ENCODE measurements at regions not wholly inside any gene's neighbourhood (a gene's known extent, or its start where the extent isn't known, plus 50 kb on each side); places are given as distances from the start of the nearest gene placed in this dataset.

- no peak for DNase-seq (ENCODE audit: low read depth)
Observed at GRCh38 chr13:30004204-30004603, 153.8 kb upstream of the UBL3 start.

GRCh38 chr13:30002577-30002976, 152.2 kb upstream of the UBL3 start:
- DNase-seq (ENCODE audit: low read depth) = no peak

DNA sequence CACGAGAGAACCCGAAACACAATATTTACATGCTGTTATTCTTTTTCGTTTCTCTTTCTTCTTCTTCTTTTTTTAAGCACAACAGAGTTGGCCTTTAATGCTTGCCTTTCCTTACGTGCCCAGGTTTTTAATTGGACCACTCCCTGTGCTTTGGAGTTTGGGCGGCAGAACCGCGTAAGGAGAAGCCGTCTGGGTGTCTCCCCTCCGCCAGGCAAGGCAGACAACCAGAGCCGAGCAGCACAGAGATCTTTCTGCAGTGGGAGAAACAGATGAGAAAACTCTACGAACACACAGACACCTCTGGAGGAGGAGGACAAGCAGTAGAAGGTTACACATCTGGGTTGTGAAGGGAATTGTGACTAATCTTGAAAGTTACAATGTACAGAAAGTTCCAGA, 150.0 kb upstream of the UBL3 start:
- DNase-seq (ENCODE audit: low read depth) = no peak

DNA sequence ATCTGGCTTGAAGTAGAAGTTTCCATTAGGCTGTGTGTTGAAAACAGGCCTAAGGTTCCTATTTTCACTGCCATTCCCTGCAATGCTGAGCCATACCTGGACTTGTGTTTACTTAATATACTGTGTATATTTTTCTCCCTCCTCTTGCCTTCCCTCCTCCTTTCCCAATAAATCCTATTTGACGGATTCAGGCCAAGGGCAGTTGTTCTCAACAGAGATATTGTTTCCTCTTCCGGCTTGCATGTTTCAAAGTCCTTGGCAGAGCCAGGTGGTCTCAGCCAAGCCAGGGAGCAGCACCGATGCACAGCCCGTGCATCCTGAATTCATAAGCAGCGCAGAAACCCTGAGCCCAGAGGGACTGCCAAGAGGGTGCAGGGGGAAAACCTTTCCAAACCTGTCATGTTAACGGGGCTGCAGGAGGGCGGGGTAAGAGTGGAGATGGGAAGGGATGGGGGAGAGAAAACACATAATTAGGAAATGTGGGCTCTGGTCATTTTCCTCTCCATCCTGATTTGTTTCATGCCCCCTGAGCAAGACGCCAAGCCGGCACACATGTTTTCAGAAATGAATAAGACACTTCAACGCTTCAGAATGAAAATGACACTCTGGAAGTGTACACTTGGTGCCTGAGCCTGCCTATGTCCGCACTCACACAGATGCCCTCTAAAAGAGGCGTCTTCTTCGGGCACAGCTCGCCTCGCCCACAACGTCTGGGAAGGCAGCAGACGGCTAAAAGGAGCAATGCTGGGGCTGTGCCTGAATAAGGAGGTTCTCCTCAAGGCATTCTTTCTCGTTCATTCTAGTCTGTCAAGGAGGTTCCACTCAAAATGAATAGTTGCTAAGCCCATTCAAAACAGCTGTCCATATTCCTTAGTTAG, 149.3 kb upstream of the UBL3 start:
- no peak for DNase-seq (ENCODE audit: low read depth)

- no peak for DNase-seq (ENCODE audit: low read depth)
Observed at GRCh38 chr13:29996316-29996715, 145.9 kb upstream of the UBL3 start.

- DNase-seq (ENCODE audit: low read depth) = no peak
Observed at GRCh38 chr13:29994911-29995595, 144.6 kb upstream of the UBL3 start.

GRCh38 chr13:29993716-29994488, 143.5 kb upstream of the UBL3 start:
- DNase-seq (ENCODE audit: low read depth) = peak; percentile 90

GRCh38 chr13:29993196-29993595, 142.8 kb upstream of the UBL3 start:
- DNase-seq (ENCODE audit: low read depth) = no peak

DNA sequence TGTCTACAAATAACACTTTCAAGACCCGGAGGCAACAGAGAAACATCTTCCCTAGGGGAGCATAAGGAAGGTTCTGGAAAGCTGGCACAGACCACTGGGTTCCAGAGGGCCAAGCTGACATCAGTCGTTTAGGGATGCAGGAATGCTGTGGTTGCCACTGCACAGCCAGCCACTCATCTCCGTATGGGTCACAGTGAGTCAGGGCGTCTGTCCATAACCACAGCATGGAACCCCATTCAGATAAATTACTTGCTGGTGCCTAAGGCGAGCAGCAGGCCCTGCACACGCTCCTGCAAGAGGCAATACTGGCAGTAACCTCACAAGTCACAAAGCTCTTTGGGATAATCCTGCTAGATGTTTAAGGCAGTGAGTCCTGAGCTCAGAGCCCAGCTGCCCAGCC, 140.9 kb upstream of the UBL3 start:
- peak; percentile 97 for DNase-seq (ENCODE audit: low read depth)

DNA sequence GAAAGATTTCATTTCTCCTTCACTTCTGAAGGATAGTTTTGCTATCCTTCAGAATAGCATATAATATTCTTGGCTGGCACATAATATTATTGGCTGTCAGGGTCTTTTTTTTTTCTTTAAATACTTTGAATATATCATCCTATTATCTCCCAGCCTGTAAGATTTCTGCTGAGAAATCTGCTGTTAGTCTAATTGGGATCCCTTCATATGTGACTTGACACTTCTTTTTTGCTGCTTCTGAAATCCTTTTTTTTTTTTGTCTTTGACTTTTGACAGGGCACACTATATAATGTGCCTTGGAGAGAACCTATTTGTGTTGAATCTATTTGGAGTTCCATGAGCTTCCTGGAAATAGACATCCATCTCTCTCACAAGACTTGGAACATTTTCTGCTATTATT, 136.9 kb upstream of the UBL3 start:
- DNase-seq (ENCODE audit: low read depth) = no peak

GRCh38 chr13:29980339-29980738, 129.9 kb upstream of the UBL3 start:
- no peak for DNase-seq (ENCODE audit: low read depth)

- DNase-seq (ENCODE audit: low read depth) = no peak
Observed at GRCh38 chr13:29978211-29978610, 127.8 kb upstream of the UBL3 start.

GRCh38 chr13:29977476-29978120, 127.2 kb upstream of the UBL3 start:
- DNase-seq (ENCODE audit: low read depth) = no peak

DNA sequence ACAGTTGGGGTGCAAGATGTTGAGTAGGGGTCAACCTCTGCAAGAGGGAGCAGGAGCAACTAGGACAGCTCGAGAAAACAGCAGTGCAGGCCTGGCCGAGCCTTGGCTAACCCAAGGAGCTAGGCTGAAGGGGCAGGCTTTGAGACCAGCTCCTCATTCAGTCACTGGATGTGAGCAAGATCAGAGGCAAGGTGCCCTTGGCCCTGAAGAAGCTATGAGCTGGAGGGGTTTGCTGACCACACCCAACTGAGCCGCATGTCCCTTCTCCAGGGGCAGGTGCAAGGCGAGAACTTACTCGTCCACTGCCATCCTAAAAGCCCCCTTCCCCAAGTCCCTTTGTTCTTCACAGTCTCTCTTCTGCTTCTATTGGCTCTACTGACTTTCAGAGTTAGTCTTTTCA, 126.1 kb upstream of the UBL3 start:
- no peak for DNase-seq (ENCODE audit: low read depth)

DNA sequence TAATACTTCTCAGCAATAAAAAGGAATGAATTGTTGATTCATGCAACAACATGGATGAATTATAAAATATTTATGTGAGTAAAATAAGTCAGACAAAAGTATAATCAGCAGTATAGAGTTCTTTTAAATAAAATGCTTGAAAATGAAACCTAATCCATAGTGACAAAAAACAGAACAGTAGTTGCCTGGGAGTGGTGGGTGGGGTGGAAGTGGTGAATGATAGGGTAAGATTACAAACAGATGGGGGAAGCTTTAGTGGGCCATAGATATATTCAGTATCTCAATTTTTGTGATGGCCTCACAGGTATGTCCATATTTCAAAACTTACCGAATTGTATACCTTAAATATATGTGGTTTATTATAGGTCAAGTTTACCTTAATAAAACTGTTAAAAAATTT, 124.9 kb upstream of the UBL3 start:
- DNase-seq (ENCODE audit: low read depth) = no peak

DNA sequence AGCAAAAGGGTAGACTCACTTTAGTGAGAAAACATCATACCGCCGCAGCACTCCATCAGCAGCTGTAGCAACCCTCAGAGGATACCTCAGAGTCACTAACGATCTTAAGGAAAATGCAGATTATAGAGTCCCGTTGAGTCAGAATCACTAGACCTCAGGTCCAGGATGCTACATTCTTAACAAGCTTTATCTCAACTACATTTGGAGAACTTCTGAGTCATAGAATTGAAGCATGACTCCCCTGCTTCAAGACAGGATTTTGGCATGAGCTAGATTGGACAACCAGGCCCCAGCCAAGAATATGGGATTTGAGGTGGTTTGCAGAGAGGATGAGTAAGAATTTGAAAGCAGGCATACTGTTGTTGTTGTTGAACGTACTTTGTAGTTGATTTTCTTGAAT, 118.9 kb upstream of the UBL3 start:
- no peak for DNase-seq (ENCODE audit: low read depth)

DNA sequence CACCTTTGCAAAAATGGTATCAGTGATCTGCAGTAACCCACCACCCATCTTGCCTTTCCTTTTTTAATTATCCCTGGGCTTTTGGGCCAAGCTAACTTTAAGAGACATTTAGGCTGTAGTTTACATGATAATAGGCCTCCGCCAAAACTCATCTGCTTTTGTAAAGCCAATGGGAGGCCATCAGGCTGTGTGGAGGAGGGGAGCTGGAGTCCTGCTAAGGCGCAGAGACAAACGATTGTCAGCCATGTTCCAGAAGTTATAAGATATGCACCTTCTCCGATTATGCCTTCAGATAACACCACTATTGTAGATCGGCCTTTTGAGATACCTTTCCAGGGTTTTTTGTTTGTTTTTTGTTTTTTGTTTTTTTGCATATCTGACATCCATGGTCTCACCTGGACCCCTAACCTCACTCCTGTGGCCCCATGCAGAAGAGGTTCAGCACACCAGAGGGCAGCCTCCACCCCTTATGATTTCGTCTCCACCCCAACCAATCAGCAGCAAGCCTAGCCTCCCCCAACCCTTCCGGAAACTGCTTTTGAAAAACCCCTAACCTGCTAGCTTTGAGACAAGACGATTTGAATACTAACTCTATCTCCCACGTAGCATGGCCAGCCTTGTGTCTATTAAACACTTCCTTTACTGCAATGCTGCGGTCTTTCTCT, 113.9 kb upstream of the UBL3 start:
- no peak for DNase-seq (ENCODE audit: low read depth)

- DNase-seq (ENCODE audit: low read depth) = peak; percentile 24
Observed at GRCh38 chr13:29963089-29963488, 112.7 kb upstream of the UBL3 start.

DNA sequence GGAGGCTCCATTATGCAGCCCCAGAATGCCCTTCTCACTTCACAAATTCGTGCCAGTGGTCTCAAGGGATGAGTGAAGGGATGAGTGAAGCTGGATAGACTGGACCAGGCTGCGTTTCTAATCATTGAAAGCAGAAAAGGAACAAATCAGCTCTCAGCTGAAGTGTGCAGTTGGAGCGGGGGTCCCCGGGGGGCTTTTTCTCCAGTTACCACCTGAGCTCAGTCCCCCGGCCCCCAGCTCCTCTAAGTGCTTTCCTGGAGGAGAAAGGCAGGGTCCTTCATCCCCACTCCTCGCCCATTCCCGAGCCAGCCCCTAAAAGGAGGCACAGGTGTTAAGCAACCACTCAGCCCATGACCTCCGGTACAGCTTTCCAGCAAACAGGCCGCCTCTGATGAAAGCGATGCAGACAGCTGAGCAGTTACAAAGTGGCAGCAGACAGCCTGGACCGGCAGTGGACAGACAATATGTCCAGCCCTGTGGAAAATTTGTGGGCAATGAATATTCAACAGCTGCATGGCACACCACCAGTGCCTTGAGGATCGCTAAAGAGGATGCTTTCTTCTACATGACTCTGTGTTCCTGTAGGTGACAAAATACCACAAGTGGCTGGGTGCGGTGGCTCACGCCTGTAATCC, 110.7 kb upstream of the UBL3 start:
- DNase-seq (ENCODE audit: low read depth) = peak; percentile 81

DNA sequence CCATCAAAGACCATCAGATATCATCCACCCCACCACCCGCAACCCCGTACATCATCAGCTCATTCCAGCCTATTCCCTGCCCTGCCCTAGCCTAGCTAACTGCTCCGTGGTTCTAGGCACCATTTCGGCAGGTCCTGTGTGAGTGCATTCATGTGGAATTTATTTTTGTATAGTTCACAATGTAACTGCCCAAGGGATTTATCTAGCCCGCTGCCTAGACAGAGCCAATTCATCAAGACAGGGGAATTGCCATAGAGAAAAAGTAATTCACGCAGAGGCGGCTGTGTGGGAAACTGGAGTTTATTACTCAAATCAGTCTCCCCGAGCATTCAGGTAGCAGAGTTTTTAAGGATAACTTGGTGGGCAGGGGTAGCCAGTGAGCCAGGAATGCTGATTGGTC, 109.2 kb upstream of the UBL3 start:
- DNase-seq (ENCODE audit: low read depth) = no peak

DNA sequence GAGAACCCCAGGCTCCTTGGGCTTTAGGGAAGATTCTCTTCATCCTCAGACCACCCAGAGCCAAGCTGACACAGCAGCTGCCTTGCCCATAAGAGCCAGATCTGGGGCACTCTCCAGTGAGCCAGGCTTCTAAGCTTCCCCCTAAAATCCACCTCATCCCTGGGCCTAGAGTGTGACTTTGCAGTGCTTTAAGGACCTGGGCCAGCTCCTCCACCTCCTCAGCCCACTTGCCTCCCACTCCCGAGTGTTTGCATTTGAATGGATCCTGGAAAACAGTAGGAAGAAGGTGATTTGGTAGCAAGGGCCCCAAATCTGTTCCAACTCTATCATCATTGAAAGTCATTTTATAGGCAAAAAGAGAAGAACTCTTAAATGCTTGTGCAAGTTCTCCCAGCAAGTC, 108.7 kb upstream of the UBL3 start:
- DNase-seq (ENCODE audit: low read depth) = no peak
